ENCODE measurements at regions not wholly inside any gene's neighbourhood (a gene's known extent, or its start where the extent isn't known, plus 50 kb on each side); places are given as distances from the start of the nearest gene placed in this dataset.
A peak's percentile ranks its signal among the peaks of the same experiment; 100 is the strongest.

DNA sequence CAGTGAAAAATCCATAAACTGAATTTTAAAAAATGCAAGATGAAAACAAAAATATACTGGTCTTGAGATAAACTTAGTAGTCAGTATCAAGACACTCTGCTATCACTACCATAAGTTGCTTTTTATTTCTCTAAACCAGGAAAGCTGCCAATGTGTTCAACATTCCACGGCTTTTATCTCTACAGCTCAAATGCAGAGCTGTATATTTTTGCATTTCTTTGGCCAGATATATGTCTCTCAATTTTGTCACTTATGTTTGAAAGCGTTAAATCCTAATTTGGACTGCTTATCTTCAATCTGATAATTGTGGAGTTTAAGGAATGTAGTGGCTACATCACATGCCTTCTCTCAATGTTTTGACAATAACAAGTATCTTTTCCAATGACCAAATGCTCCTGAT, 609.5 kb downstream of the EPHA4 start:
- TF ChIP-seq, protein P1, sequence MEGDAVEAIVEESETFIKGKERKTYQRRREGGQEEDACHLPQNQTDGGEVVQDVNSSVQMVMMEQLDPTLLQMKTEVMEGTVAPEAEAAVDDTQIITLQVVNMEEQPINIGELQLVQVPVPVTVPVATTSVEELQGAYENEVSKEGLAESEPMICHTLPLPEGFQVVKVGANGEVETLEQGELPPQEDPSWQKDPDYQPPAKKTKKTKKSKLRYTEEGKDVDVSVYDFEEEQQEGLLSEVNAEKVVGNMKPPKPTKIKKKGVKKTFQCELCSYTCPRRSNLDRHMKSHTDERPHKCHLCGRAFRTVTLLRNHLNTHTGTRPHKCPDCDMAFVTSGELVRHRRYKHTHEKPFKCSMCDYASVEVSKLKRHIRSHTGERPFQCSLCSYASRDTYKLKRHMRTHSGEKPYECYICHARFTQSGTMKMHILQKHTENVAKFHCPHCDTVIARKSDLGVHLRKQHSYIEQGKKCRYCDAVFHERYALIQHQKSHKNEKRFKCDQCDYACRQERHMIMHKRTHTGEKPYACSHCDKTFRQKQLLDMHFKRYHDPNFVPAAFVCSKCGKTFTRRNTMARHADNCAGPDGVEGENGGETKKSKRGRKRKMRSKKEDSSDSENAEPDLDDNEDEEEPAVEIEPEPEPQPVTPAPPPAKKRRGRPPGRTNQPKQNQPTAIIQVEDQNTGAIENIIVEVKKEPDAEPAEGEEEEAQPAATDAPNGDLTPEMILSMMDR (IDR thresholded peaks at IDR 0.05; ENCODE audit: insufficient read depth, low read length, poor library complexity, severe bottlenecking): no peak
- H3K27me3 ChIP-seq (ENCODE audit: control insufficient read depth, insufficient read depth, low read length): no peaks in the 10 kb centered on the region
- no peak for DNase-seq (ENCODE audit: low read depth)
- H3K4me3 ChIP-seq (ENCODE audit: low read depth, low read length): no peak overlapping the region
- no peaks in the 10 kb centered on the region for H3K36me3 ChIP-seq (ENCODE audit: control insufficient read depth, insufficient read depth, low read length)

DNA sequence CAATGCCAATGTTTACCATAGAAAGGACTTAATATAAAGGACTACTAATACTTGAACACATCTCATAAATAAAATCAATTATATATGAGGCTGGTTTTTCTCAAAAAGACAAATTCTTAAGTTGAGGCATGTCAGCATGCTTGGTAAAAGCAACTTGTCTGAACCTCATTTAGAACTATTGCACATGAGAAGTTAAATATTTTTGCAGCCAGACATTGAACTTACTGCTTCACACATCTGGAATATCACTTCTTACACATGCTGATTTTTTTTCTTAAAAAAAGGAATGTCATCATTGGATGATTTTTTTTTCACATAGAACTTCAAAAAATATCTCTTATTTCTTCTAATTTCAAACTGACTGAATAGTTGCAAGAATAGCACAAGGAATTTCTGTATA, 609.0 kb downstream of the EPHA4 start:
- DNase-seq (ENCODE audit: low read depth): no peak
- Histone ChIP-seq H3K27me3 (ENCODE audit: control insufficient read depth, insufficient read depth, low read length) (no peaks in the 10 kb centered on the region), H3K4me3 (ENCODE audit: low read depth, low read length) (no peak overlapping the region), H3K36me3 (ENCODE audit: control insufficient read depth, insufficient read depth, low read length) (no peaks in the 10 kb centered on the region)
- TF ChIP-seq, protein P1 (IDR thresholded peaks at IDR 0.05; ENCODE audit: insufficient read depth, low read length, poor library complexity, severe bottlenecking): no peak

DNA sequence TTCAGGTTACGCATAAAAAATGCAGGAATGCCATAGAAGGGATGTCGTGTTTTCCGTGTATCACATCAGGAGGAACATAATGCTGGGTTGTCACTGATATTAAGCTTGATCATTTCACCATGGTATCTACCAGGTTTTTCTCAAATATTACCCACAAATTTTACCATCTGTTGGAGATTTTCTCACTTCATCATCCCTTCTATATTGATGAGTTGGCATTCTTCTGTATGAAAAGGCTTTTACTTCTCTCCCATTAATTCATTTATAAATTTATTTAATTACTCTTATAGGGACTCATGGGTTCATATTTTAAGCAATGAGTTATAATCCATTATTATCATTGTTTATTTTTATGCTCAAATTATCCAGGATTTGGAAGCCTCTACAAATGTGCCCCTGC, 608.2 kb downstream of the EPHA4 start:
- no peaks in the 10 kb centered on the region for H3K36me3 ChIP-seq (ENCODE audit: control insufficient read depth, insufficient read depth, low read length)
- DNase-seq (ENCODE audit: low read depth): no peak
- H3K4me3 ChIP-seq (ENCODE audit: low read depth, low read length): no peak overlapping the region
- TF ChIP-seq, protein P1 (IDR thresholded peaks at IDR 0.05; ENCODE audit: insufficient read depth, low read length, poor library complexity, severe bottlenecking): no peak
- no peaks in the 10 kb centered on the region for H3K27me3 ChIP-seq (ENCODE audit: control insufficient read depth, insufficient read depth, low read length)

DNA sequence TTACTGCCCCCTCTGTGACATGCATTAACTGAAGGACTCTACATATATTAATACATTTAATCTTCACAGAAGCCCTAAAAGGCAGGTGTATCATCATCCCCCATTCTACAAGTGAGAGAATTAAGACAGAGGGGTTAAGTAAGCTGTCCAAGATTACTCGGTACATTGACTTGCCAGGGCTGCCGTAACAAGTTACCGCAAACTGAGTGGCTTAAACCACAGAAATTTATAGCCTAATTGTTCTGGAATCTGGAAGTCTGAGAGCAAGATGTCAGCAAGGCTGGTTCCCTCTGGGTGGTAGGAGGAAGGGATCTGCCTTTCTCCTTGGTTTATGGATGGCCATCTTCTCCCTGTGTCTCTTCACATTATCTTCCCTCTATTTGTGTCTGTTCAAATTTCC, 605.5 kb downstream of the EPHA4 start:
- H3K27me3 ChIP-seq (ENCODE audit: control insufficient read depth, insufficient read depth, low read length): no peaks in the 10 kb centered on the region
- H3K36me3 ChIP-seq (ENCODE audit: control insufficient read depth, insufficient read depth, low read length): no peaks in the 10 kb centered on the region
- peak; percentile 89 for DNase-seq (ENCODE audit: low read depth)
- H3K4me3 ChIP-seq (ENCODE audit: low read depth, low read length): no peak overlapping the region
- TF ChIP-seq, protein P1 (IDR thresholded peaks at IDR 0.05; ENCODE audit: insufficient read depth, low read length, poor library complexity, severe bottlenecking): no peak

DNA sequence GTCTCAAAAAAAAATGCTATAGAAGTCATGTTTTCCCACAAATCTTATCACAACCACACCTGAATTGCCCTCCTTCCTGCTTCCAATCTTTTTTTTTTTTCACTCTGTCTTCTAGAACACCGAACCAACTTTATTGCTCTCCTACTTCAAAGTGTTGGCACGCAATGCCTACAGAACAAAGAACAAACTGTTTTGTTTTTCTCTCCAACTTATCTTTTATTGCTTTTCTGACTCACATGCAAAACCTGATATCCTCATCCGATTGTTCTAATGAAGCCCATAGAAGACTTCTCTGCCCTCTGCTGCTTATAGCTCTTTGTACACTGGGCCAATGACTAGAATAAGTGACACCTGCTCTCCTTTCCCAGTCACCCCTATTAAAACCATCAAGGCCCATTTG, 602.8 kb downstream of the EPHA4 start:
- DNase-seq (ENCODE audit: low read depth): no peak
- no peak overlapping the region for H3K4me3 ChIP-seq (ENCODE audit: low read depth, low read length)
- TF ChIP-seq, protein P1 (IDR thresholded peaks at IDR 0.05; ENCODE audit: insufficient read depth, low read length, poor library complexity, severe bottlenecking): no peak
- no peaks in the 10 kb centered on the region for H3K27me3 ChIP-seq (ENCODE audit: control insufficient read depth, insufficient read depth, low read length)
- no peaks in the 10 kb centered on the region for H3K36me3 ChIP-seq (ENCODE audit: control insufficient read depth, insufficient read depth, low read length)

DNA sequence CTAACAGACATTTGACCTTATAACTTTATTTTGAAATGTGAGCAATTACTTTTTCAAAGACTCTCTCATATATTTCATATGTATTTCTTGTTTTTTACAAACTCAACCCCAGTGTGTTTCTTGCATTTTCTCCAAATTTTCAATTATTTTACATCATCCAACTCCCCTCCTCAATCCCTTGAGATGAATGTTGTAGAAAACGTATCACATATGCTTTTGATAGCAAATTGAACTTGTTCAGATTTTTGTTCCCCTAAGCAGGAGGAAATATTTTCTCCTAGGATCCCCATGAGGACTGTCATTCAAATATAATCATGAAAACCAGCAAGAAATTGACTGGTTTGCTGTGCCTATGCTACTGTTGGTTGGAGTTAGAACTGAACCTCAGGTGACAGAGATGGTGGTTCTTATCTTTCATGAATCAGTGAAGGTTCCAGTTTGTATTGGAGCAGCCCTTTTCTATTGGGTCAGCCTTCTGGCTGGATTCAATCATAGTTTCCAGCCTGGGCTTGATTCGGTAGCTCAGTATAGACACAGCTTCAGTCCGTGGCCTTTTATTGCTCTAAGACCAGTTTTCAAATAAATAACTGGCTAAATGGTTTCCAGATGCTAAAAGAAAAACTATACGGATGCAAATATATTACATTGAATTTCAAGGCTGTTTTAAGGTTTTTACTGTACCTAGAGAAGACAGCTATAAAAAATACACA, 591.0 kb downstream of the EPHA4 start:
- TF ChIP-seq, protein P1 (IDR thresholded peaks at IDR 0.05; ENCODE audit: insufficient read depth, low read length, poor library complexity, severe bottlenecking): no peak
- no peaks in the 10 kb centered on the region for H3K27me3 ChIP-seq (ENCODE audit: control insufficient read depth, insufficient read depth, low read length)
- no peaks in the 10 kb centered on the region for H3K36me3 ChIP-seq (ENCODE audit: control insufficient read depth, insufficient read depth, low read length)

More for the DNA sequence above, 591.0 kb downstream of the EPHA4 start:
- no peak overlapping the region for H3K4me3 ChIP-seq (ENCODE audit: low read depth, low read length)
- DNase-seq (ENCODE audit: low read depth): no peak

All from kidney epithelial cell (primary cell).